KOPT-K1 (cell line): ENCODE measurements at regions not wholly inside any gene's neighbourhood (a gene's known extent, or its start where the extent isn't known, plus 50 kb on each side); places are given as distances from the start of the nearest gene placed in this dataset.

ENCODE experiments used
- H3K27ac ChIP-seq: fragments of 200-600 bp; sonication (generic); 2 replicates; pipeline ENCODE4 v1.5.1; 2016; ENCODE audit warnings: antibody characterized with exemption, mild to moderate bottlenecking, low read depth, low read length; ENCODE audit not compliant: poor library complexity, severe bottlenecking
- H3K36me3 ChIP-seq: fragments of 200-600 bp; sonication (generic); 2 replicates; pipeline ENCODE4 v1.5.1; 2017; ENCODE audit warnings: antibody characterized with exemption, mild to moderate bottlenecking, low read length, moderate library complexity; ENCODE audit not compliant: insufficient read depth
- H3K9me3 ChIP-seq: fragments of 200-600 bp; sonication (generic); 2 replicates; pipeline ENCODE4 v1.5.1; 2017; ENCODE audit warnings: antibody characterized with exemption, low read length, mild to moderate bottlenecking; ENCODE audit not compliant: insufficient read depth, poor library complexity, severe bottlenecking

GRCh38 chr1:11418056-11418455 lies 60.9 kb upstream of the DISP3 start:
- Histone ChIP-seq H3K36me3 (no peaks in the 10 kb centered on the region), H3K27ac (no peak overlapping the region), H3K9me3 (peaks cover 3% of the 10 kb centered on the region)

GRCh38 chr1:11421443-11421842 lies 57.5 kb upstream of the DISP3 start:
- no peaks in the 10 kb centered on the region for H3K36me3 ChIP-seq
- H3K27ac ChIP-seq: no peak overlapping the region
- no peaks in the 10 kb centered on the region for H3K9me3 ChIP-seq

GRCh38 chr1:11422686-11423085 lies 56.3 kb upstream of the DISP3 start:
- no peaks in the 10 kb centered on the region for H3K9me3 ChIP-seq
- H3K27ac ChIP-seq: no peak overlapping the region

GRCh38 chr1:11426617-11427016 lies 52.3 kb upstream of the DISP3 start:
- Histone ChIP-seq H3K36me3 (no peaks in the 10 kb centered on the region), H3K9me3 (no peaks in the 10 kb centered on the region), H3K27ac (no peak overlapping the region)

More at GRCh38 chr1:11422686-11423085, 56.3 kb upstream of the DISP3 start:
- no peaks in the 10 kb centered on the region for H3K36me3 ChIP-seq

- Histone ChIP-seq H3K9me3 (no peaks in the 10 kb centered on the region), H3K27ac (no peak overlapping the region), H3K36me3 (no peaks in the 10 kb centered on the region)
These were observed 50.2 kb upstream of the DISP3 start for GRCh38 chr1:11428789-11429188.
